Panc1 (cell line): ENCODE measurements at regions not wholly inside any gene's neighbourhood (a gene's known extent, or its start where the extent isn't known, plus 50 kb on each side); places are given as distances from the start of the nearest gene placed in this dataset.

ENCODE experiments used
- ATAC-seq: fragments of 200-7000 bp; cut with Tn5 transposase; 2 replicates; pipeline ENCODE4 v1.9.1; 2020; ENCODE audit warnings: mild to moderate bottlenecking, moderate library complexity
- BruUV-seq: library from RNA; stranded (reverse); fragments of 400-500 nt; replicated peaks from 2 replicates; lab custom pipeline; 2021; lab: Mats Ljungman, UMichigan
- CTCF ChIA-PET: fragments of 300-600 bp; sonication (Branson Sonifier 250); formaldehyde crosslinking; loops from one replicate; lab custom pipeline; 2022; ENCODE audit warnings: antibody characterized with exemption; lab: Charles Lee
- POLR2A ChIA-PET: fragments of 300-600 bp; sonication (Branson Sonifier 250); formaldehyde crosslinking; loops from one replicate; lab custom pipeline; 2022; ENCODE audit warnings: antibody characterized with exemption; lab: Charles Lee
- DNase-seq: peaks from one replicate; pipeline ENCODE4 v3.0.0-alpha.2; 2010; ENCODE audit warnings: low read depth, low spot score
- H3K27ac ChIP-seq: 2 replicates; pipeline ENCODE4 v1.5.1; 2011; ENCODE audit warnings: mild to moderate bottlenecking, low read length, inconsistent platforms
- H3K27me3 ChIP-seq: fragments of 200-500 bp; sonication (Bioruptor generic); 2 replicates; pipeline ENCODE4 v1.6.0; 2014; ENCODE audit warnings: low read length, inconsistent platforms; ENCODE audit not compliant: control insufficient read depth, insufficient read depth
- H3K36me3 ChIP-seq: fragments of 200-500 bp; sonication (Bioruptor generic); 2 replicates; pipeline ENCODE4 v1.5.1; 2014; ENCODE audit warnings: inconsistent platforms, mild to moderate bottlenecking, low read length, moderate library complexity; ENCODE audit not compliant: control insufficient read depth, insufficient read depth
- H3K4me1 ChIP-seq: 2 replicates; pipeline ENCODE4 v1.5.1; 2011; ENCODE audit warnings: inconsistent platforms, mild to moderate bottlenecking, low read length, moderate library complexity; ENCODE audit not compliant: control insufficient read depth, insufficient read depth
- H3K4me3 ChIP-seq, 2 experiments: 2 replicates each; pipeline ENCODE4 v1.5.1; 2011 to 2012; ENCODE audit warnings: low read depth in 2 of 2, low read length in 2 of 2, mild to moderate bottlenecking in 2 of 2, inconsistent platforms in 1 of 2, moderate library complexity in 1 of 2
- H3K9me3 ChIP-seq: fragments of 200-500 bp; sonication (Bioruptor generic); 2 replicates; pipeline ENCODE4 v1.5.1; 2014; ENCODE audit warnings: low read depth, mild to moderate bottlenecking, inconsistent platforms, low read length, moderate library complexity; ENCODE audit not compliant: control insufficient read depth, insufficient read depth
- POLR2AphosphoS5 ChIP-seq: IDR thresholded peaks from 2 replicates; pipeline ENCODE4 v1.6.1; 2012; ENCODE audit warnings: mild to moderate bottlenecking, low read depth, low read length, moderate library complexity
- SIN3A ChIP-seq: IDR thresholded peaks from 2 replicates; pipeline ENCODE4 v1.6.1; 2012; ENCODE audit warnings: low read depth, mild to moderate bottlenecking, low read length, moderate library complexity, borderline replicate concordance; ENCODE audit not compliant: insufficient read depth
- TCF7L2 ChIP-seq: IDR thresholded peaks from 2 replicates; pipeline ENCODE4 v1.6.1; 2011; ENCODE audit warnings: mild to moderate bottlenecking, low read depth, low read length, inconsistent platforms
- in situ Hi-C: cut with HindIII; loops from 2 replicates; pipeline ENCODE4 v1.10.0; 2016; ENCODE audit warnings: low sequenced_read_pairs, low pct_unique_long_range_greater_than_20kb
- intact Hi-C: fragments of 100-400 bp; cut with micrococcal nuclease; formaldehyde crosslinking; loops from one replicate; pipeline ENCODE4 v1.10.0; 2022; ENCODE audit not compliant: unreplicated experiment
- TF ChIP-seq, protein P1 (sequence below), 2 experiments: IDR thresholded peaks; 2 replicates each; pipeline ENCODE4 v1.6.1; 2011 to 2012; ENCODE audit warnings: low read depth in 2 of 2, control low read depth in 1 of 2, low read length in 1 of 2, mild to moderate bottlenecking in 1 of 2, moderate library complexity in 1 of 2; ENCODE audit not compliant: insufficient read depth in 1 of 2
- TF ChIP-seq, protein P2 (sequence below): fragments of 450-650 bp; IDR thresholded peaks from 2 replicates; pipeline ENCODE4 v1.5.1; 2017; ENCODE audit warnings: mild to moderate bottlenecking

DNA sequence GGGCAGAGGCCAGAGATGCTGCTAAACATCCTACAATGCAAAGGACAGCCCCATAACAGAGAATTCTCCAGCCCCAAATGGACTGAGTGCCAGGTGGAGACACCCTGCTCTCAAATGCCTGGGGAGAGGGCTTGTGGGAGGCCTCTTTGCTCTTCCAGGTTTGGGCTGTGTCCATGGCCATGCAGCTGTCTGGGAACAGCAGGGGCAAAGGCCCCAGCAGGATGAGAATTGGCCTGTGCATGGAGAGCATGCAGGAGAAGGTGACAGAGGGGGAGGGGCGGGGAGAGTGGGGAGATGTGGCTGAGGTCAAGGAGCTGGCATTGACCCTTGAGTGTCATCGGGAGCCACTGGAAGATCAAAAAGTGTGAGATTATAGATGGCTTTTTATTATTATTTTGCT is 111.5 kb upstream of the ERCC6L2 start:
- H3K27me3 ChIP-seq: no peaks in the 10 kb centered on the region
- ATAC-seq: no peak
- TF ChIP-seq TCF7L2 (no peak), POLR2AphosphoS5 (no peak), SIN3A (no peak)
- TF ChIP-seq, protein P1, sequence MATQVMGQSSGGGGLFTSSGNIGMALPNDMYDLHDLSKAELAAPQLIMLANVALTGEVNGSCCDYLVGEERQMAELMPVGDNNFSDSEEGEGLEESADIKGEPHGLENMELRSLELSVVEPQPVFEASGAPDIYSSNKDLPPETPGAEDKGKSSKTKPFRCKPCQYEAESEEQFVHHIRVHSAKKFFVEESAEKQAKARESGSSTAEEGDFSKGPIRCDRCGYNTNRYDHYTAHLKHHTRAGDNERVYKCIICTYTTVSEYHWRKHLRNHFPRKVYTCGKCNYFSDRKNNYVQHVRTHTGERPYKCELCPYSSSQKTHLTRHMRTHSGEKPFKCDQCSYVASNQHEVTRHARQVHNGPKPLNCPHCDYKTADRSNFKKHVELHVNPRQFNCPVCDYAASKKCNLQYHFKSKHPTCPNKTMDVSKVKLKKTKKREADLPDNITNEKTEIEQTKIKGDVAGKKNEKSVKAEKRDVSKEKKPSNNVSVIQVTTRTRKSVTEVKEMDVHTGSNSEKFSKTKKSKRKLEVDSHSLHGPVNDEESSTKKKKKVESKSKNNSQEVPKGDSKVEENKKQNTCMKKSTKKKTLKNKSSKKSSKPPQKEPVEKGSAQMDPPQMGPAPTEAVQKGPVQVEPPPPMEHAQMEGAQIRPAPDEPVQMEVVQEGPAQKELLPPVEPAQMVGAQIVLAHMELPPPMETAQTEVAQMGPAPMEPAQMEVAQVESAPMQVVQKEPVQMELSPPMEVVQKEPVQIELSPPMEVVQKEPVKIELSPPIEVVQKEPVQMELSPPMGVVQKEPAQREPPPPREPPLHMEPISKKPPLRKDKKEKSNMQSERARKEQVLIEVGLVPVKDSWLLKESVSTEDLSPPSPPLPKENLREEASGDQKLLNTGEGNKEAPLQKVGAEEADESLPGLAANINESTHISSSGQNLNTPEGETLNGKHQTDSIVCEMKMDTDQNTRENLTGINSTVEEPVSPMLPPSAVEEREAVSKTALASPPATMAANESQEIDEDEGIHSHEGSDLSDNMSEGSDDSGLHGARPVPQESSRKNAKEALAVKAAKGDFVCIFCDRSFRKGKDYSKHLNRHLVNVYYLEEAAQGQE (IDR thresholded peaks at IDR 0.05; ENCODE audit: insufficient read depth in 1 of 2, low read depth in 2 of 2, low read length in 1 of 2): no peak
- TF ChIP-seq, protein P2, sequence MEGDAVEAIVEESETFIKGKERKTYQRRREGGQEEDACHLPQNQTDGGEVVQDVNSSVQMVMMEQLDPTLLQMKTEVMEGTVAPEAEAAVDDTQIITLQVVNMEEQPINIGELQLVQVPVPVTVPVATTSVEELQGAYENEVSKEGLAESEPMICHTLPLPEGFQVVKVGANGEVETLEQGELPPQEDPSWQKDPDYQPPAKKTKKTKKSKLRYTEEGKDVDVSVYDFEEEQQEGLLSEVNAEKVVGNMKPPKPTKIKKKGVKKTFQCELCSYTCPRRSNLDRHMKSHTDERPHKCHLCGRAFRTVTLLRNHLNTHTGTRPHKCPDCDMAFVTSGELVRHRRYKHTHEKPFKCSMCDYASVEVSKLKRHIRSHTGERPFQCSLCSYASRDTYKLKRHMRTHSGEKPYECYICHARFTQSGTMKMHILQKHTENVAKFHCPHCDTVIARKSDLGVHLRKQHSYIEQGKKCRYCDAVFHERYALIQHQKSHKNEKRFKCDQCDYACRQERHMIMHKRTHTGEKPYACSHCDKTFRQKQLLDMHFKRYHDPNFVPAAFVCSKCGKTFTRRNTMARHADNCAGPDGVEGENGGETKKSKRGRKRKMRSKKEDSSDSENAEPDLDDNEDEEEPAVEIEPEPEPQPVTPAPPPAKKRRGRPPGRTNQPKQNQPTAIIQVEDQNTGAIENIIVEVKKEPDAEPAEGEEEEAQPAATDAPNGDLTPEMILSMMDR: no peak
- intact Hi-C loops: no loop called here
- in situ Hi-C loops: no loop called here
- ChIA-PET POLR2A (no interaction called here), CTCF (no interaction called here)
- no peaks in the 10 kb centered on the region for H3K36me3 ChIP-seq
- BruUV-seq: no TSS peak
- H3K4me1 ChIP-seq: no peaks in the 10 kb centered on the region
- H3K27ac ChIP-seq: no peak overlapping the region
- DNase-seq: no peak
- no peak overlapping the region for H3K4me3 ChIP-seq
- no peaks in the 10 kb centered on the region for H3K9me3 ChIP-seq

DNA sequence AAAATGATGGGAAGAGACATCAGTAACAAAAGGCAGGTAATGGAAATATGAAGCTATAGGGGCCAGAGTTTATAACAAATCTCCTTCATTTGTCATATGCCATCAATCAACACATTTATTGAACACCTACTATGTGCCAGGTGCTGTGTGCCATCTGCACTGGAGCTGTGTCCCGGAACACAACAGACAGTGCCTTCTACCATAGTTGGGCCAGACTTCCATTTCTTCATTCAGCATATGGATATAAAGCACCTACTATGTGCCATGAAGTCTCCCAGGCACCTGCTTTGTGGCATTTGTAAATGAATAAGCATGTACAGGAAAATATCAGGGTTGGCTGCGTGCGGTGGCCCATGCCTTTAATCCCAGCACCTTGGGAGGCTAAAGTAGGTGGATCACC is 112.5 kb upstream of the ERCC6L2 start:
- DNase-seq: no peak
- Histone ChIP-seq H3K27ac (no peak overlapping the region), H3K4me1 (no peaks in the 10 kb centered on the region), H3K36me3 (no peaks in the 10 kb centered on the region), H3K4me3 (no peak overlapping the region), H3K9me3 (no peaks in the 10 kb centered on the region), H3K27me3 (no peaks in the 10 kb centered on the region)
- no TSS peak for BruUV-seq
- ChIA-PET CTCF (no interaction called here), POLR2A (interaction anchor here (0.5 kb wide), 1 partner anchor 19 kb away, joined by 4 read pairs; no protein-coding TSS in a partner anchor)
- intact Hi-C loops (no loop called here), in situ Hi-C loops (no loop called here)
- no peak for ATAC-seq
- TF ChIP-seq SIN3A: no peak
- TF ChIP-seq, protein P1 (IDR thresholded peaks at IDR 0.05; ENCODE audit: insufficient read depth in 1 of 2, low read depth in 2 of 2, low read length in 1 of 2): no peak
- TF ChIP-seq, protein P2: no peak
- no peak for TF ChIP-seq TCF7L2
- no peak for TF ChIP-seq POLR2AphosphoS5
